Hippocampal formation (tissue), 2 donors: ENCODE measurements at regions not wholly inside any gene's neighbourhood (a gene's known extent, or its start where the extent isn't known, plus 50 kb on each side); places are given as distances from the start of the nearest gene placed in this dataset.

Experiments
- DNase-seq, 2 donors: peaks; one replicate each; lab custom pipeline; 2025; lab: John Stamatoyannopoulos, UW

DNA sequence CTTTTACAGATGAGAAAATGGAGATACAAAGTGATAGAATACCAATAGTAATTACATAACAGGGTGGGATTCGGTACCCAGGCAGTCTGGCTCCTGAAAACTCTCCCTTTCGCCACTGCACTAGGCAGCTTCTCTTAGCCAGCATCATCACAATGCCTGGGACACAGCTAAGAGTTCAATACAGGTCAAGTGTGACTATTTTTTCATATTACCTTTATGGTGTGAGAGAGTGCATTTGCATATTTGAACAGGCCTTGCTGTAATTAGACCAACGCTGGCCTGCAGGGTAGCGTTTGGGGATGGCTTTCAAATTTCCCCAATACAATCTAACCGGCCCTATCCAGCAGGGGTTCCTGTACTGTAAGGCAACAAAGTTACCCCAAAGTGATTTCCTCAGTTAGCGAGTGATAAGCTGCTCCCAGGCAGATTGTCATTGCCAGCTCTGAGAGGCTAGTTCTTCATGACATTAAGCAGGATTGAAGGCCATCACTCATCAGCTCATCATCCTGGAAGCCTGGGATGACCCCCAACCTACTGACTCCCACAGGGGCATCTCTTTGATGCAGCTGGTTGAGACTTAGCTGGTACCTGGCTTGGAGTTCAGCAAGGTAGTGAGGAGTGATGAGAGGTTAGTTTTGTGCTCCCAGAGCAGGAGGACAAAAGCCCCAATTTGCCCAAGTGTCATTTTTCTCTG, 836.8 kb upstream of the LCORL start:
- DNase-seq, result no peak

DNA sequence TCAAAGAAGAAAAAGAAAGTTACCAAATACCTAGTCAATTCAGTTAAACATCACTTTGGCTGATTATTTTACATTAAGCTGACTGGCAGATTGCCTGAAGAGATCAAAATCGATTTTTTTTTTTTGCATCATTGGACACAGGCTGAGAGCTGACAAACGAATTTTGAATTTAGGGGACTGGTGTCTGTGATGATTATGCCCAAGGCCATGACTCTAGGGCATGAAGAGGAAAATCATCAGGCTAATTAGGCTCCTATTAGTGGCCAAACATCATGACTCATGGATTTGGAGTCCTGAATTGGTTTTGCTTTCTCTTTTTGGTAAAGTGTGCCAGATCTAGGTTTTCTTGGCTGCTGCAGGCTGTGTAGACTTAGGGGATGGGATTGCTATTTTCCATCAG, 829.3 kb upstream of the LCORL start:
- no peak for DNase-seq

DNA sequence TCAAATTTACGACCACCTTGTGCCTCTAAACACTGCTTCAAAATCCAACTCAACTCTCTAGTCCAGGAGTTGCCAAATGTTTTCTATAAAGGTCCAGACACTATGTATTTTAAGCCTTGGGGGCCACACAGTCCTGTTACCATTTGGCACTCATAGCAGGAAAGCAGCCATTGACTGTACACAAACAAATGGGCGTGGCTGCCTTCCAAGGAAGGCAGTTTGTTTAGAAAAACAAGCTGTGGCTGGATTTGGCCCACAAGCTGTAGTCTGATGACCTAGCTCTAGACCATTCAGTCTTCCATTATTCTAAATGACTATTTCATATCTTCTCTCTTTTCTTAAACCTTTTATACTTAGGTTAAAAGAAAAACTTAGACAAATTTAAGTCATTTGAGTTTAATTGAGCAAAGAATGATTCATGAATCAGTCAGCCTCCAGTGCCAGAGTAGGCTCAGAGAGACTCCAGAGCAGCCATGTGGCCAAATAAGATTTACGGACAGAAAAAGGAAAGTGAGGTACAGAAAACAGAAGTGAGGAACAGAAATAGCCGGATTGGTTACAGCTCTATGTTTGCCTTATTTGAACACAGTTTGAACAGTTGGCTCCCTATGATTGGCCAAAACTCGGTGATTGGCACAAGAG, 825.8 kb upstream of the LCORL start:
- DNase-seq, result no peak

DNA sequence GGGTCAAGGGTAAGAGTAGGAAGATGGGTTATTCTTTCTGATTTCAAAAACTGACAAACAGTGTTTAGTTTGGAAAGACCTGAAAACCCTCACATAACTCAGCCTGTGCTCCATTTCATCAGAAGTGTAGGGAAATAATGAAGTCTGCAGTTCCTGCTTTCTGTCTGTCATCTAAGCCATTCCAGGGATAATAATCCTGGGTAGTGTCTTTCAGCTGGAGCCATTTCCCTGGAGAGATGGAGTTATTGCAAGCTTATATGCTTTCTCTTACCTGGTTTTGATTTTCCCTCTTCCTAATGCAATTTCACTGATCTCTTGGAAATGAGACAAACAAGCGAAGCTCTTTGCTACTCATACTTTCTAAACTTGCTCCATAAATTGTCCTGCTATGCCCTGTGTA, 824.8 kb upstream of the LCORL start:
- no peak for DNase-seq

DNA sequence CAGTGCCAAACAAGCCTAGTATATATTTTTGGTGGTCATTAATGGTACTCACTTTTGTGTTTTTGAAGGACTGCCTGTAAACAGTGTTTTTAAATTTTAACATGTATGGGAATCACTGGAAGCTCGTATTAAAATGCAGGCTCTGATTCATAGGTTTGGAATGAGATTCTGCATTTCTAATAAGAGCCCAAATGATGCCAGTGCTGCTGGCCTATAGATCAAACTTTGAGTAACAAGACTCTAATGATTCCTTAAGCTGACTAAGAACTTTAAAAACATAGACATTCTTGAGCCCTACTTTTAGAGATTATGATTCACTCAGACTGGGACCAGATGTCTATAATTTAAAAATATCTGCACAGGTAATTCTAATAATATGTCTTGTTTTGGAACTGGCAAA, 823.2 kb upstream of the LCORL start:
- DNase-seq, result no peak

DNA sequence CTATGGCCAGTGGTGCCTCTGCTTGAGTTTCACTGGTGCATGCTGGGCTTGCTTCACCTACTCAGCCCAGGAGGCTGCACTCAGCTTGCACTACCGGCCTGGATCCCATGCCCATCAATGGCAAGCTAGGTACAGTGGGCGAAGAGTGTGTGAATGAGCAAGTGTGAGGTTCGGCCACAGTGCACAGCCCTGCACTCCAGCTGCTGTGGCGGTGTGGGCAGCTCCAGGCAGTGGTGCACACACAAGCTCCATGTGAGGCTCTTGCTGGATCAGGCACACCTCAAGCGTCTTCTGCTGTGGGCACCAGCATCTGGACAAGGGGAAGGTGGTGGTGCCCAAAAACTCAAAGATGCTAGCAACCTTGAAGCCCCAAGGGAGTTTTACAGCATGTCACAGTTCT, 820.9 kb upstream of the LCORL start:
- no peak for DNase-seq

DNA sequence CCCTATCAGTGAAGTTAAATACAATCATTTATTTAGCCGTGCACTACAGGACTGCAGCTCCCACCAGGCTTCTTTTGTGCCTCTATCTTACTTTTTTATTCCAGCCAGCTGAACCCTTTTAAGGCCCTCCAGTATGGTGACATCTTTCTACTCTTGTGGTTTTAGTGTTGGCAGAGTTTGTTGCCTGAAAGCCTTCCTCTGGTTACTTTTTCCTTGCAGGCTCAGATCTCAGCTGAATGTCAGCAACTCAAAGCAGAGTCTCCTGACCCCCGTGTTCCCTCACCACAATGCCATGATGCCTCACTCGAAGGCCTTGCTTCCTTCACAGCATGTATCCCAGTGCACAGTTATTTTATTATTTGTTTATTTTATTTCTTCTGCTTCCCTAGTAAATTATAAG, 818.9 kb upstream of the LCORL start:
- DNase-seq, result no peak

DNA sequence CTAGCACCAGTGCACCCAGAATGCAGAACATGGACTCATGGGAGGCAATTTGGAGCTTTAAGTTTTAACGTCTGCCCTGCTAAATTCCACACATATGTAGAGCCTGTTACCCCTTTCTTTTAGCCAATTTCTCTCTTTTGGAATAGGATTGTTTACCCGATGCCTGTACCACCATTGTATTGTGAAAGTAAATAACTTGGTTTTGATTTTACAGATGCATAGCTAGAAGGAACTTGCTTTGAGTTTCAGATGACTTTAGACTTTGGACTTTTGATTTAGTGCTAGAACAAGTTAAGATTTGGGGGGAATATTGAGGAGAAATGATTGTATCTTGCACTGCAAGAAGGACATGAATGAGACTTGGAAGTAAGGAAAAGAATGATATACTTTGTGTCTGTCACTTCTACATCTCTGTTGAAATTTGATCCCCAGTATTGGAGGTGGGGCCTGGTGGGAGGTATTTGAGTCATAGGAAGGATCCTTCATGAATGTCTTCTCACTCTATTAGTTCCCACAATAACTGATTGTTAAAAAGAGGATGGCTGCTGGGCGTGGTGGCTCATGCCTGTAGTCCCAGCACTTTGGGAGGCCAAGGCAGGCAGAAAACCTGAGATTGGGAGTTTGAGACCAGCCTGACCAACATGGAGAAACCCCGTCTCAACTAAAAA, 794.8 kb upstream of the LCORL start:
- DNase-seq, result no peak

DNA sequence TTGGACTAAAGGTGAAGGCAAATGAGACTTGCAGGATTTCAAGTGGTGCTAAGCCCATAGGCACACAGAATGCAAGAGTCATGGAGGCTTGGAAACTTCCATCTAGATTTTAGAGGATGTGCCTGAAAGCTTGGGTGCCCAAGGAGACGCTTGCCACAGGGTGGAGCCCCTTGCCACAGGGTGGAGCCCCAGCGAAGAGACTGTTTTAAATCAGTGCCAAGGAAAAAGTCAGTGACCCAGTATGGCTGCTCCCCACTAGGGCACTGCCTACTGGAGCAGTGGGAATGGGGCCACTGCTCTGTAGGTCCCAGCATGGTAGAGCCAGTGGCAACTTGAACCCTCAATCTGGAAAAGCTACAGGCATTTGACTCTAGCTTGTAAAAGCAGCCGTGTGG, 794.2 kb upstream of the LCORL start:
- DNase-seq, result no peak

DNA sequence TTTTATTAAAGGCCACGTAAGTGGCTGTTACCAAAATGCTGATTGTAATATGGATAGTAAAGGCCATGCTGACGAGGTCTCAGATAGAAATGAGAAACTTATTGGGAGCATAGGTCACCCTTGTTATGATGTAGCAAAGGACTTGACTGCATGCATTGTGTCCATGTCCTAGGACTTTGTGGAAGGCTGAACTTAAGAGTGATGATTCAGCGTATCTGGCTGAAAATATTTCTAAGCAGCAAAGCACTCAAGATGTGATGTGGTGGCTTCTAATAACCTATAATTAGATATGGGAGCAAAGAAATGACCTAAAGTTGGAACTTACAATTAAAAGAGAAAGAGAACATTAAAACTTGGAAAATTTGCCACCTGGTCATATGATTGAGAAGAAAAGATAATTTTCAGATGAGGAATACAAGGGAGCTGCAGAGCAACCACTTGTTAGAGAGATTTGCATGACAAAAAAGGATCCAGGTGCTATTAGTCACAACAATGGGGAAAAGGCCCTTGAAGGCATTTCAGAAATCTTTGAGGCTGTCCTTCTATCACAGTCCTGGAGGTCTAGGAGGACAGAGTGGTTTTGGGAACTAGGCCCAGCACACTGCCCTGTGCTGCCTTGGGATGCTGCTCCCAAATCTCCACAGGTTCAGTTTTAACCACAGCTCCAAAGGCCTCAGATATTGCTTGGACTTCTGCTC, 793.7 kb upstream of the LCORL start:
- DNase-seq, result no peak

DNA sequence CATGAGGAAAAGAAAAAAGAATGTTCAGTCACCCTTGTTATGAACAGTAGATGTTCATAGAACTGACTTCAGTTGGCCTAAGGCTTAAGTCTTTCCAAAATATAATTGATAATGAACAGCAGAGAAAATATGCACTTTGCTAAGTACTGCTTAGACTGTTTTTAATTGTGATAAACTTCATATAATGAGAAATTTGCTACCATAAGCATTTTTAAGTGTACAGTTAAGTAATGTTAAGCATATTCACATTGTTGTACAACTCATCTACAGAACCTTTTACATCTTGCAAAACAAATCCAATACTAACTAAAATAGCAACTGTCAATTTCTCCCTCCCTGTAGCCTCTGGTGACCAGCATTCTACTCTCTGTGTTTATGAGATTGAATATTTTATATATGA, 792.2 kb upstream of the LCORL start:
- no peak for DNase-seq

DNA sequence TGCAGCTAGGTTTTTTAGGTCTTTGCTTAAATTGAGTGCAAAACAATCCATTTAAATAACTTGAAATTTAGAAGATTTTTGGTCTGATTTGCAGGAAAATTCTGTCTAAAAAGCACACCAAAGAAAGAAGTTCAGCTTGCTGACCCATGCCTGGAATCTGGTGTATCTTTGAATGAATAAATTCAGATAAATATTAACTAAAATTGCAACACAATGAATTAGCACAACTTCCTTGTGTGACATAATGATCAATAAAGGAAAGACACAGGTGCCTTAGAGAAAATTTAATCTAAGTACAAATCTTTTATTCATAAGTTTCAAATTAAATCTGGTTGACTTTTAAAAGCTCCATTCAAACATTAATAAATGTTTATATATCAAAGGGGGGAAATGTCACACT, 791.5 kb upstream of the LCORL start:
- DNase-seq, result no peak

DNA sequence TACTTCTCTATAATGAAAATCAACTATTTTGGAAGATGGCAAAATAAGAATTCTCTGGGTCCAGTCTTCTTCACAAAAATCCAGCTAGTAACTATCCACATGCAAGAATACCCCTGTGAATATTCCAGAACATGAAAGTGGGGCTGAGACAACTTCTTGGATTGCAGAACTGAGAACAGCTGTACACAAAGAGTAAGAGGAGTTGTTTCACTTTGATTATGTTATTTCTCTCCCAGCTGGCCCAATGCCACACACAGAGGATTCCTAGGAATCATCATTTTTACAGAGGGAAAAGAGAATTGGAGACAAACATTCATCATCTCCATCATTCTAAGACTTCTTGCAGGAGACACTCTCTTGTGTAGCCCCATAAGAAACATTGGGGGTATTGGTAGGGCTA, 782.2 kb upstream of the LCORL start:
- DNase-seq, result no peak

DNA sequence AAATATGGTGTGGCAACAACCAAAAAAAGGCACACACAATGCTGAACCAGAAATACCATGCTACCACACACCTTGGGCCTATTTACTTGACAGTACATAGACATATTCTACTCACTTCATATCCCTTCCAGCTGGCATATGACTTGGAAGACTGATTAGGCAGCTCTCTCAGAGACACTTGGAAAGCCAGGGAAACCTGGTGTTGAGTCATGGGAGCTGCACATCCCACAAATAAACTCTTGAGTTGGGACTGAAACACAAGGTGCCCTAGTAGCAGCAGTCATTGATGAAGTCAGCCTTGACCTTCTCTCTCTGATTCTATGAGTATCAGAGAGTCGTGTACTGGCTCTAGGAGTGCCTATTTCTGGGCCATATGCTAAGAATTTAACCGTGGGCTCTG, 776.6 kb upstream of the LCORL start:
- DNase-seq, result no peak

DNA sequence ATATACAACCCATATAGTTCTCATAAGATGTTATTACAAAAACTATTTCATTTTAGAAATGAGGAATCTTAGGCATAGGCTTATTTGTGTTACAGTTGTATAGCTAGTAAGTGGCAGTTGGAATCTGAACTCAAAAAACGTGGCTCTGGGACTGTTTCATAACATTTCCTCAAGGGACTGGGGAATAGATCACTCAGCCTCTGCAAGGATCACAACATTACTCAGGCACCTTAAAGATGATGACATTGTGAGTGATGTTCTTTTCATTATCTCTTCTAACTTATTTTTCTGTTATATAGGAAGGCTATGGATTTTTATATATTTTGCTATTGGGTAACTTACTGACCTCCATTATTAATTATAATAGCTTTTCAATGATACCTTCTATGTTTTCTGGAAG, 774.2 kb upstream of the LCORL start:
- DNase-seq, result no peak

DNA sequence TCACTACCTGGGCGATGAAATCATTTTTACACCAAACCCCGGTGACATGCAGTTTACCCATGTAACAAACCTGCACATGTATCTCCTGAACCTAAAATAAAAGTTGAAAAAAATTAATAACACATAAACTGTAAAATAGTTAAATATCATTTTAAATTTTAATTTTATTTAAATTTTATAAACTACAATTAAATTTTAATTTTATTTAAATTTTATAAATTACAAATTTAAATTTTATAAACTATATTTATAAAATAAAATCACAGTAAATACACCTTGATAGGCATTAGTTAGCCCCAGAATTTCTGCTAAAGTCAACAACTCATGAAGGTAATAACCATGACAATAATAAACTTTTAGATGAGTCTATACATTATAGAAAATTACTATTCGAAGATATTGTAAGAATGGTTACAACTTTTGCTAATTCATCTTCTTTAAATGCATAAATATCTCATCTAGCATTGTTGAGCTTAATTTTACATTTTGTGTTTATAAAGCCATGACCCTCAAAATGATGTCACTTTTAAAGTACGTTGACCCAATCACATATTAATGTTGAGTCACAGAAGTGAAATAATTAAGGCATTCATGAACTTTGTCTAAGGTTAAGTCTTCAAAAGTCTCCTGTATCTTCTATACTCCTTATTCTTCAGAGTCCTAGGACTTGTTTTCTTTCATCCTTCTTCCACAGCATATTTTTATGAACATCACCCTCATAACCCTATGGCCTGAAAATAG, 755.8 kb upstream of the LCORL start:
- DNase-seq, result no peak

DNA sequence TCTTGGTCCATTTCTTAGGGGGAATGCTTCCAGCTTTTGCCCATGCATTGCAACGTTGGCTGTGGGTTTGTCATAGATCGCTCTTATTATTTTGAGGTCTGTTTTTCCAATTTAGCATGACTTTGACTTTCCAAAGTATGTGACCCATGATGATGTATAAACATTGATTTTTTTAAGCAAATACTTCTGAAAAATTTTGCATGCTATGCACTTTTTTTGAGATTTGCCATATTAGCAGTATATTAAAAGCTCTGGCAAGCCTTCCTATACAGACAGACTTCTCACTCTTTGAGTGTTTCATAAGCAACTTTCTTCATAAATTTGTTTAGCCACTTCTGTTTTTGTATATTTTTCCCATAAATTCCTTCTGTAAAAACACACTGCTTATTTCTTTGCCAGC, 746.4 kb upstream of the LCORL start:
- no peak for DNase-seq

DNA sequence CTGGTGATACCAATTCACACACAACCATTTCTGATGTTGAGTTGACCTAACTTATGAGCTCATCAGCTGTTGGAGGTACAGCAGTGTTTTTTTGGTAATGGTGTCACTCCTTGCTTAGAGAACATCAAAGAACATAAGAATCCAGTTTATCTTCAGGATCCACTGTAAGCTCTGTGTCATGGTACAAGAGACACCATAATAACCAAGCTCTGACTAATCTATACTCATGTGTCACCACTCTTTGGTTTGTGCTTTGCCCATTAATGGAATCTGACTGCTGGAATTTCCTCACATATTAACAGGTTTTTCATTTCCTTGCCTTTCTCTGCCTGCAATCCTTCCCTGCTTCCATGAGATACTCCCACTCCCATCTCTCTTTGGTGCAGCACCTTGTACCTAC, 735.1 kb upstream of the LCORL start:
- DNase-seq, result no peak

DNA sequence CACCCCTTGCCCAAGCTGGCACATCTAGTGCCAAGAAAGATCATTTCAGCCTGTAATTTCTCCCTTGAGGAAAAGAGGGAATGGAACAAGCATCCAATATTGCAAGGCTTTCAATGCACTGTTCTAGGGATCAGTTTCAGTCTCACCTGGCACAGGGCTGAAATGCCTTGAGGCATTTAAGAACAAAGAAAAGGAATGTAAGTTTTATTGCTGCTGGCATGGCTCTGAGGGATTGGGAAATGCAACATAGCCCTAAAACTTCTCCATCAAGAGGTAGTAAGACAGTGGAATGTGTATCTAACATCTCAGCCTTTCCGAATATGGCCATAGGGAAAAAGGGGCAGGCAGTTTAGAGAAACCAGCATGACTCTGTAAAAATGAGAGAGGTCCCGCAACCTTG, 732.6 kb upstream of the LCORL start:
- DNase-seq, result no peak

DNA sequence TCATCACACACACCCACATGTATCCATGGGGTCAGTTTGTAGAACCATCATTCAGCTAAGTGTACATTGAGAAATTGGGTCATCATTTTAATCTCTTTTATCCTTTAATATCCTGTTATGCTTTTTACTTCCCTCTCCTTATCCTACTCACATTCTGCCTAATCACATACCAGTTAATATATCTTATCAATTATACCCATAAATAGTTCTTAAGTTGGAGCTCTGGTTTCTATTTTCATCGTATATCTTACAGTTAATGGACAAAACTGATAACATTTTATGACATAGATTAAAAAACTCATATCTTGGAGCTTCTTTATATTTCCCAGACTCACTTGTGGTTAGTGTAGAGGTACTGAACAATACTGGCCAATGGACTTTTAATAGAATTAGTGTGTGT, 729.5 kb upstream of the LCORL start:
- DNase-seq, result no peak

DNA sequence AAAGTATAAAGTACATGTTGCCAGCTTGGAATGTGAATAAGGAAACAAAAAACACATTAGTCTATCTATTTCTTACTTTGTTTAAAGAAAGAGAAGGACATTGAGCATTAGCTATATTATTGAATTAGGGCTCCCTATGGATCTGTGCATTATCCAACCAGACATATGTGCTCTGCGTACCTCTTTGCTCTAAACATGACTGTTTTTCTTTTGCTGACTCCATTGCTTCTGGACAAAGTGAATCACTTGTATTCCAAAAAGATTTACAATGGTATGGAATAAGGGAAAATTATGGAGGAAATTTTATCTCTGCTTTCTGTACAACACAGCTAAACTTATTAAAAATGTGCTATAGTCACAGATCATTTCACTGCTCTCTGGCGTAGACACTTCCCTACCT, 727.8 kb upstream of the LCORL start:
- DNase-seq, result no peak

DNA sequence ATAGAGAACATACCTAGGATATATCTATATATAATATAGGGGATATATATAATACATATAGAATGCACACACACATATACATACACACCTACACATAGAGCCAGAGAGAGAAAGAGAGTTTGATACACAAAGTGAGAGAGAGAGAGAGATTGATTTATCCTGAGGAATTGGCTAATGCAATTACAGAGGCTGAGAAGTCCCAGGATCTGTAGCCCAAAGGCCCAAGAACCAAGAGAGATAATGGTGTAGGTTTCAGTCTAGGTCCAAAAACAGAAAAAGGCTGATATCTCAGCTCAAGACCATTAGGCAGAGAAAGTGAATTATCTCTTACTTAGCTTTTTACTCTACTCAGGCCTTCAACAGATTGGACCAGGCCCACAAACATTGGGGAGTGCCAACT, 715.0 kb upstream of the LCORL start:
- DNase-seq, result no peak
